GM18498 (cell line): ENCODE measurements at regions not wholly inside any gene's neighbourhood (a gene's known extent, or its start where the extent isn't known, plus 50 kb on each side); places are given as distances from the start of the nearest gene placed in this dataset.
"Not testable (repeated sequence)": the region's sequence is repeated elsewhere in the genome, so short reads cannot be mapped to it uniquely, and the experiment has no call there.

ENCODE experiments used
- ATAC-seq: cut with Tn5 transposase; IDR thresholded peaks from one replicate; pipeline ENCODE4 v1.9.1; 2021; ENCODE audit warnings: mild to moderate bottlenecking, moderate library complexity; ENCODE audit not compliant: unreplicated experiment

DNA sequence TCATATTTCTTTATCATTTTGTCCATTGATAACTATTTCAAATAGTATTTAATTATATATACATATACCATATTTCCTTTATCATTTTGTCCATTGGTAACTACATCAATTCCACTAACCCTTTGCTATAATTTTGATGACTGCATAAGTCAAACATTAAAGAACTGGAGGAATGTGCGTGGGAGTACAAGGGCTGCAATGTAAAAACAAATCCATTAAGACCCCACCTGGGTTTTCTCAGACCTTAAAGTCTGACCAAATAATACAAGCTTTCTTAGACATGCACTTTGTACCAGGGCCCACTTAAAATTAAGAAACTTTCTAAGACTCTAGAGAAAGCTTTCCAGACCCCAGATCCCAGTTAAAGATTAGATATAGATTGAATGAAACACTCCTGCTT is 1622.4 kb upstream of the PCDH10 start:
- no peak for ATAC-seq

DNA sequence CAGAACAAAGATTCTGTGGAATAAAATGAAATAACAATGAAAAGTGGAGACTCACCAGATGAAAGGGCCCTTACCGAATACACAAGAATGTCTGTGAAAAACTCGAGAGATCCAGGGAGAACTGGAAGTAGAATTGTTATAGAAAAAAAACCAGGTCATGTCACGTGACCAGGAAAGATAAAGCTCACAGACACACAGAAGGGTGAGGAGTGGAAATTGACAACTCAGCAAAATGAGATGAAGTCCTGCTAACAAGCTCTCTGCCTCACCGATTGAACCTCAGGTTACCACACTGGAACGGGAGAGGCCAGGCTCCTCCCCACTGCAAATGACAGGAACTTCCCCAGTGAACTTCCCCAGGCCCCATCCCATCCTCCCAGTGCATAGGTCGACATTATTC is 1618.0 kb upstream of the PCDH10 start:
- ATAC-seq, result no peak

DNA sequence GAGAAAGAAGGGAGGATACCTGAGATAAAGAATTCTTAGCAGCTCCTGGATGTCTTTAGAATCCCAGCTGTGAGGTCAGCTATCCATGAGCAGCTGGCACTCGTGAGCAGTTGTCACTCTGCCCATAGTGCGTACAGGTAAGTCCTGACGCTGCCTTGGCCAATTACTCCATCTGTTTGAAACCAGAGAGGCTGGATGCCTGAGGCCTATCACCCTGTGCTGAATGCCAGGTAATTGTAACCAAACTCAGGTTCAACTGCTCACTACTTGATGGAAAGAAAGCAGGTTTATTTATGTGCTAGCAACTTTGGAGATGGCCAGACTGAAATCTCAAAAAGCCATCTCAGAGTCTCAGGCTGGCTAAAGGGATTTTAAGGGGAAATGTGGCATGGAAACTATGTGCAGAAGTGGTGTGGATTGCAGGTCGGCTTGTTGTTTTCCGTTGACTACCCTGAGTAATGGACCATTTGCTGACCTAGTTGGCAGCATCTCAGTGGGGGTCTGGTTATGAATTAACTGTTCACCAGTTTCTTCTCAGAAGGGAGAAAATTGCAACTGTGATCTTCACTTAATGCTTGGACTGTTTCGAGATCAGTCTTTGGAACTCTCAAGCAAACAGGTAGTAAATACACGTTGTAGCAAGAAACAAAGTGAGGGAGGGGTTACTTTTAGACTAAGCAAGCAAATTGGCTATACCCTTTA is 1614.0 kb upstream of the PCDH10 start:
- ATAC-seq, result no peak

GRCh38 chr4:131540256-131540655 is 1608.8 kb upstream of the PCDH10 start:
- ATAC-seq, result no peak

GRCh38 chr4:131547506-131547981 is 1601.5 kb upstream of the PCDH10 start:
- ATAC-seq, result peak; percentile 68

- ATAC-seq, result no peak
Measured at GRCh38 chr4:131551306-131551705, 1597.8 kb upstream of the PCDH10 start.

- ATAC-seq, result no peak
Measured at GRCh38 chr4:131566026-131566425, 1583.1 kb upstream of the PCDH10 start.

DNA sequence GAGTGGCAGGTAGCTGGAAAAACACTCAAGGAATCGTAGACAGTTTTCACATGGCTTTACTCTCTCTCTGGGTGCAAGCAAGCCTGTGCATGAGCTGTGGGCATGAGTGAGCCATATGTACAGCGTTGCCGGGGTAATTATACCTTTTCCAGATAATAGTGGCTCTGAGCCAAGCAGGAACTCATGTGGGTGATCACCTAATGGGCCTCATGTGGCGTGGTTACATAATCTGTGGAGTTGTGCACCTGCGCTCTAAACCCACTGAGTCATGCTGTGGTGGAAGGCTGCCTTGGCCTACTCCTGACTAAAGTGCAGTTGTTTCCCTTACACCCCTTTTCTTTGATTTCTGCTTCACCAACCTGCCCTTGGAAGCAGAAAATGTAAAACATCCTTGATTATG is 1564.5 kb upstream of the PCDH10 start:
- ATAC-seq, result no peak

DNA sequence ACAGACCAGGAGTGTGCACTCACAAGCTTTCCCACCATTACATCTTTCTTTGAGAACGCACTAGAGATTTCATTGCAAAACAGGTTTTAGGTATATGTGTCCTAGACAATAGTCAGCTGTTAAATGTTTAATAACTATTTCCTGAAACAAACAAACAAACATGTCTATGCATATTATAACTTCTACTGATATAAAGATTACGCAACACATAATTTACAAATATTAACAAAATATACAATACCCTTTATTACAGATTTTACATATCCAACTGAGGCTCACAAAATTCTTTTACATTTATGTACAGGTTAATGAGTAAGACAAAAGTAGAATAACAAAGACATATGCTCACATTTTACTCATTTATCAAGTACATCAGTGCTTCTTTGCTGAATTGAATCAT is 1554.0 kb upstream of the PCDH10 start:
- no peak for ATAC-seq

DNA sequence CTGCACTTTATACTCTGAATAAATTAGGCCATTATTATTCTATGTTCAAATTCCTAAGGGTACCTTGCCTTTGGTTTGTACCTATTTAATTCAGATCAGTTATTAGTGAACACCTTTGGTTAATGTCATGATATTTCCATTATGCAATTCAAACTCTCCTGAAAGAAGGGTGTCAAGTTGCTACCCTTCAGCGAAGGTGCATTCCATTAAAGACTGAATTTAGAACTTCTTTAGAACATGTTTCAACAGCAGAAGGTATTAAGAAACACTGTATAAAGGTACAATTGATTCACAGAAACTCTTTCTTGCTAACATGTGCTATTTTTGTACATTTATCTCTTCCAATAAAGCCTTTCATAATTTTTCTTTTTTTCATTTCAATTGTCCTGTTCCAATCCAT is 1545.4 kb upstream of the PCDH10 start:
- ATAC-seq, result no peak

DNA sequence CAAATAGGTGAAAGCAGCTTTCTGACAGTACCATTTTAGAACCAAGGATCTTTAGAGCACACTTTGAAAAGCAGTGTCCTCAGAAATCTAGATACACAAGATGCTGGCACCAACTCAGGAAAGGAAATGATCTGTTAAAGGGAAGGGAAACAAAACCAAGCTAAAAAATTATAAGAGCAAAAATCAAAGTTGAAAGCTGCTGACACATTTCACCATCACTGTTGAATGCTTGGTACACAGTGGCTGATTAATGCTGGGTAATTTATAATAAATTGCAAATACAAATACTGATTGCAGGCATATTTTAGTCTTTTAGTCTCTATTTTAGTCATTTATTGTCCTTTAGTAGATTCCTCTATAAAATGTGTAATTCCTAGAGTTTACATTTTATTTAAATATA is 1540.1 kb upstream of the PCDH10 start:
- ATAC-seq, result no peak

GRCh38 chr4:131610517-131610916 is 1538.6 kb upstream of the PCDH10 start:
- ATAC-seq, result not testable (repeated sequence)

DNA sequence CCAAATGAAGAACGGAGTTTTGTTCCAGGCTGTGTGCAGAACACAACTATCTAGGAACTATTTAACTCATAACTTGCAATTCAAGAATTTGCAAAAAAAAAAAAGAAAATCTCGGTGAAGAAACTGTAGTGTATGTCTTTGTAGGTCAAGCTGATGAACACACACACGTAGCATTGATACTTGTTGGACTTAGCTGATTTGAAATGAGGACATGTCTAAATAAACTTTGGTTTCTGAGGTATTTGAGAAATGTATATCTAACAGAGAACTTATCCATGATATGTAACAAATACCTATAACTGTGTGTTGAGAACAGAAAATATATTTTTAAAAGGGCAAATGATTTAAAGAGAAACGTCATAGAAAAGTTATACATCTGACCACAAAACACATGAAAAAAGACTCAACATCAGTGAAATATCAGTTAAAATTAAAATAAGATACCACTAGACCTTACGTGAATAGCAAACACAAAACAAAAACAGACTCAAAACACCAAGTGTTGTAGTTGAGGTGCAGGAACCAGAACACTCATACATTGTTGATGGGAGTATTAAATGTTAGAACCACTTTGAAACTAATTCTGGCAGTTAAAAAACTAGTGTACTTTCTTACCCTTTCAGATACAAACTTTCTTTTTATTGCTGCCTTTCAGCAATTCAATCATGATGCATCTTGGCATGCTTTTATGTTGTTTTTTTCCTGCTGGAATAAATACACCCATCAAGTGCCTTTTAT is 1535.8 kb upstream of the PCDH10 start:
- peak; percentile 68 for ATAC-seq

GRCh38 chr4:131613824-131614216 is 1535.3 kb upstream of the PCDH10 start:
- ATAC-seq, result peak; percentile 95

DNA sequence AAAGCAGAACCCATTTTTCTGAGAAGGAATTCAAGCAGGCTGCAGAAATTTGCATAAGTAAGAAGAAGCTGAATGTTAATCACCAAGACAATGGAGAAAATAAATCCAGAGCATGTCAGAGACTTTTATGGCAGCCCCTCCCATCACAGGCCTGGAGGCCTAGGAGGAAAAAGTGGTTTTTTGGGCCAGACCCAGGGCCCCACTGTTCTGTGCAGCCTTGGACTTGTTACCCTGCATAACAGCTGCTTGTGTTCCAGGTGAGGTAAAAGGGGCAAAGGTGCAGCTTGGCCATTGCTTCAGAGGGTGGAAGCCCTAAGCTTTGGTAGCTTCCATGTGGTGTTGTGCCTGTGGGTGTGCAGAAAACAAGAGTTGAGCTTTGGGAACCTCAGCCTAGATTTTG is 1516.2 kb upstream of the PCDH10 start:
- ATAC-seq, result no peak

DNA sequence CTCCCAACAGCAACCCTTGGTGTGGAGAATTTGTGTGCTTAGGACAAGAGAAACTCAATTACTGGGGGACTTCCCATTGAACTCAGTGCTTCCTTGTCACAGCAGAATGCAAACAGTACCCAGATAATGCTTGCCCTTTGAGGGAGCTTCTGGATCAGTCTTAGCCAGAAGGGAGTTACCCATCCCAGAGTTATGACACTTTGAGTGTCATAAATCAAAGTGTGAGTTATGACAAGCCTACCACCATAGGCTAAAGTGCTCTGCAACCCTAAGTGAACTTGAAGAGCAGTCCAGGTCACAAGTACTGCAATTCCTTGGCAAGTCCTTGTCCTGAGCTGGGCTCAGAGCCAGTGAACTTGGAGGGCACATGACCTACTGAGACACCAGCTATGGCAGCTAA is 1513.9 kb upstream of the PCDH10 start:
- ATAC-seq, result no peak

GRCh38 chr4:131638781-131639180 is 1510.3 kb upstream of the PCDH10 start:
- no peak for ATAC-seq

GRCh38 chr4:131644619-131645018 is 1504.5 kb upstream of the PCDH10 start:
- no peak for ATAC-seq

GRCh38 chr4:131649227-131649626 is 1499.9 kb upstream of the PCDH10 start:
- ATAC-seq, result no peak

DNA sequence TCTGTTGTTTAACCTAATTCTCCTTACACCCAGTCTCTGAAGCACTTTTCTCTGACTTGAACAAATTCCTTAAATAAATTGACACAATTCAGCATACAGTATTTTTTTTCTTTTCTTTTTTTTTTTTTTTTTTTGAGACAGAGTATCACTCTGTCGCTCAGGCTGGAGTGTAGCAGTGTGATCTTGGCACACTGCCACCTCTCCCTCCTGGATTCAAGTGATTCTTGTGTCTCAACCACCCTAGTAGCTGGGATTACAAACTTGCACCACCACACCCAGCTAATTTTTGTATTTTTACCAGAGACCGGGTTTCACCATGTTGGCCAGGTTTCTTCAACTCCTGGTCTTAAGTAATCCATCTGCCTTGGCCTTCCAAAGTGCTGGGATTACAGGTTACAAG is 1498.1 kb upstream of the PCDH10 start:
- ATAC-seq, result no peak

- not testable (repeated sequence) for ATAC-seq
Measured at GRCh38 chr4:131683314-131683713, 1465.8 kb upstream of the PCDH10 start.

GRCh38 chr4:131721883-131722282 is 1427.2 kb upstream of the PCDH10 start:
- ATAC-seq, result no peak
